Ascending aorta (tissue), 2 donors: ENCODE measurements at regions not wholly inside any gene's neighbourhood (a gene's known extent, or its start where the extent isn't known, plus 50 kb on each side); places are given as distances from the start of the nearest gene placed in this dataset.

Experiments used
- DNase-seq, 2 donors: peaks; one replicate each; pipeline ENCODE4 v3.0.0-alpha.2; 2019; ENCODE audit warnings: low spot score in 2 of 2
- H3K27ac ChIP-seq, 2 donors: fragments of 200-600 bp; sonication (generic); one replicate each; pipeline ENCODE4 v1.5.1; 2016 to 2017; ENCODE audit warnings: mild to moderate bottlenecking in 1 of 2
- H3K27me3 ChIP-seq: fragments of 200-600 bp; sonication (generic); one replicate; pipeline ENCODE4 v1.5.1; 2017
- H3K36me3 ChIP-seq, 2 donors: fragments of 200-600 bp; sonication (generic); one replicate each; pipeline ENCODE4 v1.5.1; 2016
- H3K4me1 ChIP-seq, 2 donors: fragments of 200-600 bp; sonication (generic); one replicate each; pipeline ENCODE4 v1.5.1; 2016 to 2017; ENCODE audit warnings: mild to moderate bottlenecking in 1 of 2
- H3K4me3 ChIP-seq, 2 donors: fragments of 200-600 bp; sonication (generic); one replicate each; pipeline ENCODE4 v1.5.1; 2016 to 2017; ENCODE audit warnings: mild to moderate bottlenecking in 1 of 2
- H3K9me3 ChIP-seq, 2 donors: fragments of 200-600 bp; sonication (generic); one replicate each; pipeline ENCODE4 v1.5.1; 2016
- intact Hi-C: fragments of 100-400 bp; cut with DNase I; formaldehyde crosslinking; loops from one replicate; pipeline ENCODE4 v1.15.1; 2023
- TF ChIP-seq, protein P1 (sequence below), 3 experiments: fragments of 200-600 bp in 2 of 3; fragments of 450-650 bp in 1 of 3; sonication (generic) in 2 of 3; IDR thresholded peaks; one replicate each; pipeline ENCODE4 v1.5.1; 2016 to 2019; ENCODE audit warnings: antibody characterized with exemption in 3 of 3, mild to moderate bottlenecking in 1 of 3, moderate library complexity in 1 of 3

DNA sequence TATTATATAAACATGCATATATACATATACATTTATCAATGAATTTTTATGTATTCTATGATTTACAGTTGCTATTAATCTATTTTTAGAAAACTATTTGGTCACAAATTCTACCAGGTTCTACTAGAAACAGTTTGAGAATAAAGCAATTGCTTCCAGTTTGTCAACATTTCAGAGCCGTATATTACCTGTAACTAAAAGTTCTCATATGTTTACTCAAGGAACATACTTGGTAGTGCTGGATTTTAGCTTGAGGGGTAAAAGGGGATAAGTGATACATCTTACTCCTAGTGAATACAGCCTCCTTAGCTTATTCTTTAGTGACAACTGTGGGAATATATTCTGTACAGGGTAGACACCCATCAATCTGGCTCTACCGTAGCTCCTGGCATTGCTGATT lies 1590.5 kb upstream of the LRRTM3 start:
- Histone ChIP-seq H3K4me1 (no peaks in the 10 kb centered on the region), H3K36me3 (no peaks in the 10 kb centered on the region), H3K4me3 (no peak overlapping the region), H3K27ac (no peak overlapping the region), H3K27me3 (no peaks in the 10 kb centered on the region), H3K9me3 (no peaks in the 10 kb centered on the region)
- DNase-seq, result no peak
- intact Hi-C loops, result no loop called here
- TF ChIP-seq, protein P1, sequence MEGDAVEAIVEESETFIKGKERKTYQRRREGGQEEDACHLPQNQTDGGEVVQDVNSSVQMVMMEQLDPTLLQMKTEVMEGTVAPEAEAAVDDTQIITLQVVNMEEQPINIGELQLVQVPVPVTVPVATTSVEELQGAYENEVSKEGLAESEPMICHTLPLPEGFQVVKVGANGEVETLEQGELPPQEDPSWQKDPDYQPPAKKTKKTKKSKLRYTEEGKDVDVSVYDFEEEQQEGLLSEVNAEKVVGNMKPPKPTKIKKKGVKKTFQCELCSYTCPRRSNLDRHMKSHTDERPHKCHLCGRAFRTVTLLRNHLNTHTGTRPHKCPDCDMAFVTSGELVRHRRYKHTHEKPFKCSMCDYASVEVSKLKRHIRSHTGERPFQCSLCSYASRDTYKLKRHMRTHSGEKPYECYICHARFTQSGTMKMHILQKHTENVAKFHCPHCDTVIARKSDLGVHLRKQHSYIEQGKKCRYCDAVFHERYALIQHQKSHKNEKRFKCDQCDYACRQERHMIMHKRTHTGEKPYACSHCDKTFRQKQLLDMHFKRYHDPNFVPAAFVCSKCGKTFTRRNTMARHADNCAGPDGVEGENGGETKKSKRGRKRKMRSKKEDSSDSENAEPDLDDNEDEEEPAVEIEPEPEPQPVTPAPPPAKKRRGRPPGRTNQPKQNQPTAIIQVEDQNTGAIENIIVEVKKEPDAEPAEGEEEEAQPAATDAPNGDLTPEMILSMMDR (IDR thresholded peaks at IDR 0.05), result no peak

DNA sequence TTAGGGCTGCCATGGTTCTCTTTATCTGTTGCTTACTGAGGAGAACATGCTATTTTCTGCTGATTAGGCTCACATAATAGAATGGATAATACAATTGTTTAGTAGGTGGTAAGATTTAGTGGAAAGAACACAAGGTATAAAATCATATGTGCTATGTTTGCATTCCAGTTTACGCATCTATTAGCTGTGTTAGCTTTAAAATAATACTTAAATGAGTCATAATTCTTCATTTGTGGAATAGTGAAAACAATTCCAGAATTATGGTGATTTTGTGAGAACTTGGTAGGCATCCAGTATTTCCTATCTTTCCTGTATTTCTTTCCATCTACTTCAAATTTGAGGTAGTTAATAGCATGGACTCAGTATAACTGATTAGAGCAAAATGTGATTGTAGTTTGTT lies 1585.5 kb upstream of the LRRTM3 start:
- no peaks in the 10 kb centered on the region for H3K4me1 ChIP-seq
- H3K27me3 ChIP-seq, result no peaks in the 10 kb centered on the region
- DNase-seq, result no peak
- no peak overlapping the region for H3K4me3 ChIP-seq
- intact Hi-C loops, result no loop called here
- no peak overlapping the region for H3K27ac ChIP-seq
- TF ChIP-seq, protein P1 (IDR thresholded peaks at IDR 0.05), result no peak
- no peaks in the 10 kb centered on the region for H3K9me3 ChIP-seq
- H3K36me3 ChIP-seq, result no peaks in the 10 kb centered on the region

DNA sequence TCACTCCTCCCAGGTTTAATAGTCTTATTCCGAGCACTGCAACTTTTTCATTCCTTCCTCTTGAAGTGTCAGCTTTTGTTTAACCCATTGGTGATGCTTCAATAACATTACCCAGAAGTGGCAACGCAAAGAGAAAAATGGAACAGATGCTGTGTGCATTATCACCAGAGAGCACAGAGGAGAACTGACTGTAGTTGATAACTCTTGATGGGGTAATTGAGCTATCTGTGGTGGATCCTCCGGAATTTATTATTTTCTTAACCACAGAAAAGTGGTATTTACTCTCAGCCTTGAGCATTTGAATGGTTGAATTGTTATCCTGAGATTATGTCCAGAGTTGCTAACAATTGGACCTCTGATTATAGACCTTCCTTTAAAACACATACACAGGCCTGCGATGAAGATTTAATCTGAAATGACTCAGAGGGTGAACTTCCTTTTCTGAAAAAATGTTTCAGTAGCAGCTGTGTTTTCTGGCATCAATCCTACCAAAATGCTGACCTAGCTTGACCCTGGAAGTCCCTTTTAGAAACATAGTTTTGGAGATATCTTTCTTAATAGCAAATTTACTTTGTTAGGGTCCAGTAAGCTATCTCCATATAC lies 1584.4 kb upstream of the LRRTM3 start:
- TF ChIP-seq, protein P1 (IDR thresholded peaks at IDR 0.05), result no peak

DNA sequence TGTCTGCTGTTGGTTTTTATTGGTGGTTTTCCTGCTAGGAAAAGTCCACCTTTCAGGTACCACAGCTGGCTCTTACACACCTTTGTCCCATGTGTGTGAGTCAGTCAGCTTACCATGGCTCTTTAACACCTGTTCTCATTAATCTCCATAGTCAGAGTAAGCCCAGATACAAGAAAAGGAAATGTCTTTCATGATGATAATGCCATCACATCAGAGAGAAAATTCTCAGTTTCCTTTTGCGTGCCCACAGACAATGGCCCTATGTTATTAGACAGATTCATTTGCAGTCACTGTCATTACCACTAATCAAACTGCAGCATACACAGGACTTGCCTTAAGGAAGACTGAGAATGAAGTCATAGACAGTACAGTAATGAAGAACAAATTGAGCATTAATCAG lies 1583.6 kb upstream of the LRRTM3 start:
- Histone ChIP-seq H3K27me3 (no peaks in the 10 kb centered on the region), H3K4me1 (no peaks in the 10 kb centered on the region), H3K27ac (no peak overlapping the region), H3K9me3 (no peaks in the 10 kb centered on the region), H3K36me3 (no peaks in the 10 kb centered on the region), H3K4me3 (no peak overlapping the region)
- DNase-seq, result no peak
- intact Hi-C loops, result no loop called here
- TF ChIP-seq, protein P1 (IDR thresholded peaks at IDR 0.05), result no peak

More for the DNA sequence above, 1584.4 kb upstream of the LRRTM3 start:
- no peak for DNase-seq
- Histone ChIP-seq H3K9me3 (no peaks in the 10 kb centered on the region), H3K36me3 (no peaks in the 10 kb centered on the region), H3K27ac (no peak overlapping the region), H3K27me3 (no peaks in the 10 kb centered on the region), H3K4me1 (no peaks in the 10 kb centered on the region), H3K4me3 (no peak overlapping the region)
- intact Hi-C loops, result no loop called here

DNA sequence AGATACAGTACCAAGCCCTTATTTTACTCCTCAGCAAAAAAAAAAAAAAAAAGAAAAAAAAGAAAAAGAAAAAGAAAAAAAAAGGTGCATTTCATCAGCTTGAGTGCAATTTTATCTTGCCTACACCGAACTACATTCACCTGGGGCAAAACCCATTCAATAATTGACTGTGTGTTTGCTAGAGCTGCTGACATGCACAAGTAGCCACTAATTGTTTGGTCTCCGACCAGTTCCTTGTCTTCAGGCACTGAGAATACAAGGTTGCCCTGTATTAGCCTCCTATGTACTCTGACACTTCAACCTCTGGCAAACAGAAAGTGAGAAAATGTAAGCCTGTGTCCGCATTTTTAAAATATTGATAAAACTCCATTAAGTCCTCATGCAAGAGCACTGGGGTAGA lies 1579.4 kb upstream of the LRRTM3 start:
- no peak for DNase-seq
- Histone ChIP-seq H3K27me3 (no peaks in the 10 kb centered on the region), H3K4me3 (no peak overlapping the region), H3K36me3 (no peaks in the 10 kb centered on the region), H3K4me1 (no peaks in the 10 kb centered on the region), H3K27ac (no peak overlapping the region), H3K9me3 (no peaks in the 10 kb centered on the region)
- TF ChIP-seq, protein P1 (IDR thresholded peaks at IDR 0.05), result no peak
- intact Hi-C loops, result no loop called here

DNA sequence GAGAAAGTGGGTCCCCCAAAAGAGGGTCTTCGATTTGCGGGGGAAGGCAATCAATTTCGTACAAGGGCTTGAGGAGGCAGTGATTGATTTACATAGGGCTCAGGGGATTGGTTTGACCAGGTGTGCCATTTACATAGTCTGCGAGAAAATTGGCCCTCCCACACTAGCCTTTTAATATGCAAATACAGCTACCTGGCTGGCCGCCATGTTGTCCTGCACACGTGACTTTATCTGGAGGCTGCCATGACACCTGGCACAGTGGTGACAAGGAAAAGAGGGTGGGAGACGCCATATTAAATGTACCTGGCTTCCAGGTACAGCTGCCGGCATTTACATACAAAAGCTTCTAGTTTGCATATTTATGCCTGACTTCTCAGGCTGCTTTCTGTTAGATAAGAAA lies 1577.2 kb upstream of the LRRTM3 start:
- no peak for DNase-seq

More for the DNA sequence above, 1577.2 kb upstream of the LRRTM3 start:
- TF ChIP-seq, protein P1 (IDR thresholded peaks at IDR 0.05), result no peak
- Histone ChIP-seq H3K27ac (no peak overlapping the region), H3K27me3 (no peaks in the 10 kb centered on the region), H3K4me3 (no peak overlapping the region), H3K9me3 (no peaks in the 10 kb centered on the region), H3K4me1 (no peaks in the 10 kb centered on the region), H3K36me3 (no peaks in the 10 kb centered on the region)
- intact Hi-C loops, result no loop called here
